B cell (primary cell): ENCODE measurements at regions not wholly inside any gene's neighbourhood (a gene's known extent, or its start where the extent isn't known, plus 50 kb on each side); places are given as distances from the start of the nearest gene placed in this dataset.

ENCODE experiments used
- CTCF ChIP-seq: fragments of 200-600 bp; IDR thresholded peaks from one replicate; pipeline ENCODE4 v1.8.0; 2022; ENCODE audit warnings: antibody characterized with exemption, mild to moderate bottlenecking
- EZH2 ChIP-seq: IDR thresholded peaks from 2 replicates; pipeline ENCODE4 v1.6.1; 2012; ENCODE audit warnings: borderline replicate concordance, low read depth, mild to moderate bottlenecking, moderate library complexity, low read length; ENCODE audit not compliant: insufficient read depth, poor library complexity, severe bottlenecking

- TF ChIP-seq EZH2 (no peak), CTCF (no peak)
These were observed 109.9 kb upstream of the CRIM1 start for GRCh38 chr2:36245651-36246050.
